ENCODE measurements at regions not wholly inside any gene's neighbourhood (a gene's known extent, or its start where the extent isn't known, plus 50 kb on each side); places are given as distances from the start of the nearest gene placed in this dataset.
A peak's percentile ranks its signal among the peaks of the same experiment; 100 is the strongest.
"Not testable (repeated sequence)": the region's sequence is repeated elsewhere in the genome, so short reads cannot be mapped to it uniquely, and the experiment has no call there.

GRCh38 chrX:41001327-41001726 lies 83.9 kb upstream of the USP9X start:
- peak; percentile 26 for DNase-seq (ENCODE audit: low read depth)

GRCh38 chrX:41002026-41002425 lies 83.2 kb upstream of the USP9X start:
- DNase-seq (ENCODE audit: low read depth) = no peak

GRCh38 chrX:41003506-41004270 lies 81.6 kb upstream of the USP9X start:
- no peak for DNase-seq (ENCODE audit: low read depth)

GRCh38 chrX:41005445-41005992 lies 79.7 kb upstream of the USP9X start:
- DNase-seq (ENCODE audit: low read depth) = no peak

GRCh38 chrX:41009850-41010846 lies 75.1 kb upstream of the USP9X start:
- peak; percentile 92 for DNase-seq (ENCODE audit: low read depth)

- DNase-seq (ENCODE audit: low read depth) = peak; percentile 22
Observed at GRCh38 chrX:41014776-41015360, 70.4 kb upstream of the USP9X start.

- DNase-seq (ENCODE audit: low read depth) = not testable (repeated sequence)
Observed at GRCh38 chrX:41017785-41018184, 67.5 kb upstream of the USP9X start.

- not testable (repeated sequence) for DNase-seq (ENCODE audit: low read depth)
Observed at GRCh38 chrX:41018391-41019040, 66.7 kb upstream of the USP9X start.

- DNase-seq (ENCODE audit: low read depth) = no peak
Observed at GRCh38 chrX:41019041-41019392, 66.2 kb upstream of the USP9X start.

- DNase-seq (ENCODE audit: low read depth) = peak; percentile 58
Observed at GRCh38 chrX:41022566-41022965, 62.7 kb upstream of the USP9X start.

GRCh38 chrX:41023098-41023497 lies 62.1 kb upstream of the USP9X start:
- DNase-seq (ENCODE audit: low read depth) = no peak

GRCh38 chrX:41024335-41024734 lies 60.9 kb upstream of the USP9X start:
- DNase-seq (ENCODE audit: low read depth) = not testable (repeated sequence)

- DNase-seq (ENCODE audit: low read depth) = no peak
Observed at GRCh38 chrX:41024755-41025154, 60.5 kb upstream of the USP9X start.

GRCh38 chrX:41025926-41026701 lies 59.1 kb upstream of the USP9X start:
- peak; percentile 58 for DNase-seq (ENCODE audit: low read depth)

GRCh38 chrX:41026702-41027078 lies 58.6 kb upstream of the USP9X start:
- no peak for DNase-seq (ENCODE audit: low read depth)

- DNase-seq (ENCODE audit: low read depth) = peak; percentile 39
Observed at GRCh38 chrX:41029332-41029731, 55.9 kb upstream of the USP9X start.

- no peak for DNase-seq (ENCODE audit: low read depth)
Observed at GRCh38 chrX:41031256-41031967, 53.8 kb upstream of the USP9X start.

GRCh38 chrX:41033299-41033698 lies 51.9 kb upstream of the USP9X start:
- DNase-seq (ENCODE audit: low read depth) = no peak

- not testable (repeated sequence) for DNase-seq (ENCODE audit: low read depth)
Observed at GRCh38 chrX:41034902-41035301, 50.3 kb upstream of the USP9X start.

Data from LHCN-M2 (cell line).